Neuronal stem cell (in vitro differentiated cells): ENCODE measurements at regions not wholly inside any gene's neighbourhood (a gene's known extent, or its start where the extent isn't known, plus 50 kb on each side); places are given as distances from the start of the nearest gene placed in this dataset.
A peak's percentile ranks its signal among the peaks of the same experiment; 100 is the strongest.

Experiments used
- DNase-seq: peaks from one replicate; pipeline ENCODE4 v3.0.0-alpha.2; 2013; ENCODE audit warnings: low spot score
- H2AFZ ChIP-seq: one replicate; pipeline ENCODE4 v1.6.1; 2013; ENCODE audit warnings: mild to moderate bottlenecking, low read length, inconsistent platforms
- H2AK5ac ChIP-seq: 2 replicates; pipeline ENCODE4 v1.6.1; 2013; ENCODE audit warnings: low read depth, mild to moderate bottlenecking, inconsistent platforms, low read length, moderate library complexity, mixed read lengths
- H2BK120ac ChIP-seq: 2 replicates; pipeline ENCODE4 v1.6.1; 2013; ENCODE audit warnings: low read depth, mild to moderate bottlenecking, inconsistent platforms, low read length, moderate library complexity, mixed read lengths
- H2BK12ac ChIP-seq: one replicate; pipeline ENCODE4 v1.6.1; 2013; ENCODE audit warnings: low read length, inconsistent platforms
- H2BK15ac ChIP-seq: 2 replicates; pipeline ENCODE4 v1.6.1; 2013; ENCODE audit warnings: mild to moderate bottlenecking, low read length, inconsistent platforms, mixed read lengths
- H2BK5ac ChIP-seq: one replicate; pipeline ENCODE4 v1.6.1; 2013; ENCODE audit warnings: inconsistent platforms, mild to moderate bottlenecking, low read length, moderate library complexity
- H3K14ac ChIP-seq: one replicate; pipeline ENCODE4 v1.6.1; 2013; ENCODE audit warnings: low read length, inconsistent platforms
- H3K18ac ChIP-seq: 2 replicates; pipeline ENCODE4 v1.6.1; 2013; ENCODE audit warnings: low read length, inconsistent platforms
- H3K23ac ChIP-seq: 2 replicates; pipeline ENCODE4 v1.6.1; 2013; ENCODE audit warnings: low read depth, mild to moderate bottlenecking, mixed read lengths, low read length, inconsistent platforms; ENCODE audit not compliant: poor library complexity
- H3K27ac ChIP-seq: replicated peaks from 3 replicates; pipeline ENCODE4 v1.5.1; 2013; ENCODE audit warnings: low read length, inconsistent platforms
- H3K27me3 ChIP-seq, 3 experiments: 2 replicates each; pipeline ENCODE4 v1.6.1; 2013; ENCODE audit warnings: low read length in 3 of 3, mild to moderate bottlenecking in 2 of 3, inconsistent platforms in 1 of 3, low read depth in 1 of 3, mixed read lengths in 1 of 3, moderate library complexity in 1 of 3; ENCODE audit not compliant: control insufficient read depth in 3 of 3, insufficient read depth in 3 of 3
- H3K36me3 ChIP-seq, 2 donors: replicated peaks in 1 of 2; 2 replicates each; pipeline ENCODE4 v1.6.1; 2013; ENCODE audit warnings: low read length in 2 of 2; ENCODE audit not compliant: control insufficient read depth in 2 of 2, insufficient read depth in 2 of 2
- H3K4ac ChIP-seq: 2 replicates; pipeline ENCODE4 v1.6.1; 2013; ENCODE audit warnings: inconsistent platforms, mild to moderate bottlenecking, low read length, moderate library complexity
- H3K4me1 ChIP-seq, 2 donors: 1 replicate in 1 of 2; 2 replicates in 1 of 2; pipeline ENCODE4 v1.6.1; 2013; ENCODE audit warnings: low read length in 2 of 2, low read depth in 1 of 2; ENCODE audit not compliant: control insufficient read depth in 2 of 2, insufficient read depth in 1 of 2
- H3K4me2 ChIP-seq: one replicate; pipeline ENCODE4 v1.6.1; 2013; ENCODE audit warnings: mild to moderate bottlenecking, low read length, inconsistent platforms; ENCODE audit not compliant: insufficient read depth, poor library complexity, severe bottlenecking
- H3K4me3 ChIP-seq, 2 donors: 2 replicates each; pipeline ENCODE4 v1.5.1; 2013; ENCODE audit warnings: low read length in 2 of 2, mild to moderate bottlenecking in 2 of 2, inconsistent platforms in 1 of 2, moderate library complexity in 1 of 2
- H3K79me1 ChIP-seq: one replicate; pipeline ENCODE4 v1.6.1; 2013; ENCODE audit warnings: low read depth, mild to moderate bottlenecking, inconsistent platforms, low read length, moderate library complexity
- H3K9ac ChIP-seq: one replicate; pipeline ENCODE4 v1.6.1; 2013; ENCODE audit warnings: mild to moderate bottlenecking, low read depth, low read length, inconsistent platforms; ENCODE audit not compliant: poor library complexity
- H3K9me3 ChIP-seq, 2 donors: replicated peaks in 1 of 2; 2 replicates each; pipeline versions ENCODE3 to v1.6.1; 2013; ENCODE audit warnings: low read length in 2 of 2, mild to moderate bottlenecking in 2 of 2, inconsistent platforms in 1 of 2, low read depth in 1 of 2, mixed read lengths in 1 of 2, moderate library complexity in 1 of 2; ENCODE audit not compliant: control insufficient read depth in 2 of 2, insufficient read depth in 1 of 2
- H4K8ac ChIP-seq: one replicate; pipeline ENCODE4 v1.6.1; 2013; ENCODE audit warnings: low read depth, mild to moderate bottlenecking, inconsistent platforms, low read length, moderate library complexity
- H4K91ac ChIP-seq: one replicate; pipeline ENCODE4 v1.6.1; 2013; ENCODE audit warnings: low read length, low read depth, mild to moderate bottlenecking, inconsistent platforms; ENCODE audit not compliant: poor library complexity
- WGBS, 2 donors: extraction: QIAGEN DNeasy Blood & Tissue Kit; methylation state at CpG; one replicate each; pipeline ENCODE4 v1.1.7; 2013; ENCODE audit warnings: missing lambda C conversion rate in 2 of 2, mixed read lengths in 1 of 2; ENCODE audit not compliant: insufficient read length in 2 of 2, insufficient replicate concordance in 1 of 2; ENCODE audit errors: extremely low coverage in 2 of 2; 5-methylcytosine and 5-hydroxymethylcytosine counted together

- Histone ChIP-seq H3K27me3 (no peaks in the 10 kb centered on the region), H3K4me2 (no peak overlapping the region), H2BK15ac (no peak overlapping the region), H4K91ac (no peak overlapping the region), H3K36me3 (no peaks in the 10 kb centered on the region), H3K27ac (no peak overlapping the region), H3K4me1 (no peaks in the 10 kb centered on the region), H3K4ac (no peak overlapping the region), H3K23ac (no peak overlapping the region), H2BK120ac (no peak overlapping the region), H3K79me1 (no peaks in the 10 kb centered on the region), H3K18ac (no peak overlapping the region), H3K9ac (no peak overlapping the region), H3K9me3 (no peaks in the 10 kb centered on the region), H4K8ac (no peak overlapping the region), H3K4me3 (no peak overlapping the region), H3K14ac (no peak overlapping the region), H2AK5ac (no peak overlapping the region), H2BK12ac (no peak overlapping the region), H2AFZ (no peak overlapping the region), H2BK5ac (no peak overlapping the region)
- no CpG with 5 or more reads among the region's 8 CpGs for WGBS, 2 donors
- peak; percentile 26 for DNase-seq
These were observed 507.2 kb upstream of the EEF2KMT start for GRCh38 chr16:5604770-5605169.

GRCh38 chr16:5603836-5604235 lies 506.2 kb upstream of the EEF2KMT start:
- Histone ChIP-seq H3K4me3 (no peak overlapping the region), H3K4me2 (no peak overlapping the region), H3K14ac (no peak overlapping the region), H2AK5ac (no peak overlapping the region), H4K8ac (no peak overlapping the region), H4K91ac (no peak overlapping the region), H2BK120ac (no peak overlapping the region), H2BK5ac (no peak overlapping the region), H2BK15ac (no peak overlapping the region), H3K79me1 (no peaks in the 10 kb centered on the region), H3K18ac (no peak overlapping the region), H3K4me1 (no peaks in the 10 kb centered on the region), H2BK12ac (no peak overlapping the region), H3K4ac (no peak overlapping the region), H3K27ac (no peak overlapping the region), H3K36me3 (no peaks in the 10 kb centered on the region), H3K23ac (no peak overlapping the region), H3K9me3 (no peaks in the 10 kb centered on the region), H3K9ac (no peak overlapping the region), H2AFZ (no peak overlapping the region), H3K27me3 (no peaks in the 10 kb centered on the region)
- no peak for DNase-seq
- WGBS, 2 donors, result no CpG with 5 or more reads among the region's 4 CpGs

- Histone ChIP-seq H3K4ac (no peak overlapping the region), H2AK5ac (no peak overlapping the region), H3K18ac (no peak overlapping the region), H3K4me3 (no peak overlapping the region), H3K27ac (no peak overlapping the region), H3K23ac (no peak overlapping the region), H3K9ac (no peak overlapping the region), H3K4me2 (no peak overlapping the region), H3K9me3 (no peaks in the 10 kb centered on the region), H4K91ac (no peak overlapping the region), H3K36me3 (no peaks in the 10 kb centered on the region), H2BK15ac (no peak overlapping the region), H2BK12ac (no peak overlapping the region), H3K27me3 (no peaks in the 10 kb centered on the region), H2BK5ac (no peak overlapping the region), H2BK120ac (no peak overlapping the region), H2AFZ (no peak overlapping the region), H3K14ac (no peak overlapping the region), H3K79me1 (no peaks in the 10 kb centered on the region), H4K8ac (no peak overlapping the region), H3K4me1 (no peaks in the 10 kb centered on the region)
- WGBS, 2 donors, result no CpG with 5 or more reads among the region's 1 CpG
- DNase-seq, result no peak
These were observed 504.4 kb upstream of the EEF2KMT start for GRCh38 chr16:5601957-5602356.

GRCh38 chr16:5598793-5599192 lies 501.2 kb upstream of the EEF2KMT start:
- Histone ChIP-seq H3K4me3 (no peak overlapping the region), H3K14ac (no peak overlapping the region), H3K9me3 (no peaks in the 10 kb centered on the region), H3K4me1 (no peaks in the 10 kb centered on the region), H3K23ac (no peak overlapping the region), H2AFZ (no peak overlapping the region), H3K27ac (no peak overlapping the region), H3K79me1 (no peaks in the 10 kb centered on the region), H2BK5ac (no peak overlapping the region), H2BK15ac (no peak overlapping the region), H4K91ac (no peak overlapping the region), H3K18ac (no peak overlapping the region), H2BK12ac (no peak overlapping the region), H3K27me3 (no peaks in the 10 kb centered on the region), H2AK5ac (no peak overlapping the region), H4K8ac (no peak overlapping the region), H2BK120ac (no peak overlapping the region), H3K9ac (no peak overlapping the region), H3K36me3 (no peaks in the 10 kb centered on the region), H3K4me2 (no peak overlapping the region), H3K4ac (no peak overlapping the region)
- no CpG with 5 or more reads among the region's 7 CpGs for WGBS, 2 donors
- no peak for DNase-seq
